ENCODE measurements at regions not wholly inside any gene's neighbourhood (a gene's known extent, or its start where the extent isn't known, plus 50 kb on each side); places are given as distances from the start of the nearest gene placed in this dataset.

GRCh38 chr20:6347916-6348315, 225.1 kb upstream of the FERMT1 start:
- H3K9me3 ChIP-seq (ENCODE audit: control insufficient read depth, low read depth, low read length), result no peaks in the 10 kb centered on the region
- dilution Hi-C loops (cut with MboI; ENCODE audit: extremely low pct_ligation_motif_present, low sequenced_read_pairs), result no loop called here
- H3K27ac ChIP-seq (ENCODE audit: control insufficient read depth, insufficient read depth, low read length), result no peak overlapping the region
- no peak overlapping the region for H3K4me2 ChIP-seq (ENCODE audit: control insufficient read depth, extremely low read depth, insufficient read depth, low read depth, low read length)
- H4K20me1 ChIP-seq (ENCODE audit: control insufficient read depth, extremely low read depth, insufficient read depth, low read length), result no peaks in the 10 kb centered on the region
- no peak overlapping the region for H3K9ac ChIP-seq (ENCODE audit: control insufficient read depth, extremely low read depth, insufficient read depth, low read length)
- no peak overlapping the region for H3K4me3 ChIP-seq (ENCODE audit: control insufficient read depth in 2 of 3, extremely low read depth in 1 of 3, insufficient read depth in 2 of 3, low read depth in 1 of 3, low read length in 3 of 3)
- DNase-seq (ENCODE audit: low read depth, low spot score), result no peak
- no peak for TF ChIP-seq CTCF (optimal IDR thresholded peaks at IDR 0.05 in 1 of 3, IDR thresholded peaks at IDR 0.05 in 1 of 3, conservative IDR thresholded peaks at IDR 0.05 in 1 of 3; ENCODE audit: extremely low read depth in 1 of 3, insufficient read depth in 2 of 3, low read length in 3 of 3)
- TF ChIP-seq EZH2 (IDR thresholded peaks at IDR 0.05; ENCODE audit: low read length), result no peak
- no peaks in the 10 kb centered on the region for H3K9me1 ChIP-seq (ENCODE audit: control insufficient read depth, extremely low read depth, insufficient read depth, low read length)
- no peaks in the 10 kb centered on the region for H3K36me3 ChIP-seq (ENCODE audit: control insufficient read depth in 2 of 2, extremely low read depth in 1 of 2, insufficient read depth in 2 of 2, low read length in 2 of 2)
- no peaks in the 10 kb centered on the region for H3K79me2 ChIP-seq (ENCODE audit: control insufficient read depth, insufficient read depth, low read length)
- H3K27me3 ChIP-seq (ENCODE audit: control insufficient read depth, extremely low read depth, insufficient read depth, low read length), result no peaks in the 10 kb centered on the region
- H2AFZ ChIP-seq (ENCODE audit: control insufficient read depth, low read length), result no peak overlapping the region
- H3K4me1 ChIP-seq (ENCODE audit: control insufficient read depth, extremely low read depth, insufficient read depth, low read length), result no peaks in the 10 kb centered on the region
- no peak for FAIRE-seq

GRCh38 chr20:6341491-6341890, 218.7 kb upstream of the FERMT1 start:
- no peaks in the 10 kb centered on the region for H3K79me2 ChIP-seq (ENCODE audit: control insufficient read depth, insufficient read depth, low read length)
- no peak overlapping the region for H3K4me2 ChIP-seq (ENCODE audit: control insufficient read depth, extremely low read depth, insufficient read depth, low read depth, low read length)
- H3K36me3 ChIP-seq (ENCODE audit: control insufficient read depth in 2 of 2, extremely low read depth in 1 of 2, insufficient read depth in 2 of 2, low read length in 2 of 2), result no peaks in the 10 kb centered on the region
- H3K27me3 ChIP-seq (ENCODE audit: control insufficient read depth, extremely low read depth, insufficient read depth, low read length), result no peaks in the 10 kb centered on the region
- no peaks in the 10 kb centered on the region for H3K9me1 ChIP-seq (ENCODE audit: control insufficient read depth, extremely low read depth, insufficient read depth, low read length)
- H2AFZ ChIP-seq (ENCODE audit: control insufficient read depth, low read length), result no peak overlapping the region
- TF ChIP-seq EZH2 (IDR thresholded peaks at IDR 0.05; ENCODE audit: low read length) (no peak), CTCF (optimal IDR thresholded peaks at IDR 0.05 in 1 of 3, IDR thresholded peaks at IDR 0.05 in 1 of 3, conservative IDR thresholded peaks at IDR 0.05 in 1 of 3; ENCODE audit: extremely low read depth in 1 of 3, insufficient read depth in 2 of 3, low read length in 3 of 3) (no peak)
- H3K4me1 ChIP-seq (ENCODE audit: control insufficient read depth, extremely low read depth, insufficient read depth, low read length), result no peaks in the 10 kb centered on the region
- dilution Hi-C loops (cut with MboI; ENCODE audit: extremely low pct_ligation_motif_present, low sequenced_read_pairs), result no loop called here
- H3K27ac ChIP-seq (ENCODE audit: control insufficient read depth, insufficient read depth, low read length), result no peak overlapping the region
- no peak for FAIRE-seq
- no peak overlapping the region for H3K9ac ChIP-seq (ENCODE audit: control insufficient read depth, extremely low read depth, insufficient read depth, low read length)
- no peak for DNase-seq (ENCODE audit: low read depth, low spot score)
- H4K20me1 ChIP-seq (ENCODE audit: control insufficient read depth, extremely low read depth, insufficient read depth, low read length), result no peaks in the 10 kb centered on the region
- H3K9me3 ChIP-seq (ENCODE audit: control insufficient read depth, low read depth, low read length), result no peaks in the 10 kb centered on the region
- H3K4me3 ChIP-seq (ENCODE audit: control insufficient read depth in 2 of 3, extremely low read depth in 1 of 3, insufficient read depth in 2 of 3, low read depth in 1 of 3, low read length in 3 of 3), result no peak overlapping the region

Data from keratinocyte (primary cell).